ENCODE measurements at regions not wholly inside any gene's neighbourhood (a gene's known extent, or its start where the extent isn't known, plus 50 kb on each side); places are given as distances from the start of the nearest gene placed in this dataset.
"Not testable (repeated sequence)": the region's sequence is repeated elsewhere in the genome, so short reads cannot be mapped to it uniquely, and the experiment has no call there.

DNA sequence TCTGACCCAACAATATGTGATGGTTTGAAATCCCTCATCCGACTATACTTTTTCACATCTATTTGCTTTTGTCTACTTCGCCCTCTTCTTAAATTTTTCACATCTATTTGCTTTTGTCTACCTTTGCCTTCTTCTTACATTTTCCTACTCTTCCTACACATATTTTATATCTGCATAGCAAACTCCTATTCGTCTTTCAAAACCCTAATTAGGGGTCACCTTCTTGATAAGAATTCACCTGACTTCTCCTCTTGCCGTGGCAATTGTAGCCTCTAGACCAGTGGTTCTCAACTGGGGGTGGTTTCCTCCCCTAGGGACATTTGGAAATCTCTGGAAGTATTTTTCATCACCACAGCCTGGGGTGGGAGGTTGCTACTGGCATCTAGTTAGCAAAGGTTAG lies 607.4 kb downstream of the NTRK3 start:
- H3K27ac ChIP-seq = no peak overlapping the region
- no peak for TF ChIP-seq ZFX (IDR thresholded peaks at IDR 0.05; ENCODE audit: borderline replicate concordance)
- no peak for TF ChIP-seq CTCF (IDR thresholded peaks at IDR 0.05)

- H3K27ac ChIP-seq = no peak overlapping the region
These were observed 608.3 kb downstream of the NTRK3 start for GRCh38 chr15:87648278-87648677.

DNA sequence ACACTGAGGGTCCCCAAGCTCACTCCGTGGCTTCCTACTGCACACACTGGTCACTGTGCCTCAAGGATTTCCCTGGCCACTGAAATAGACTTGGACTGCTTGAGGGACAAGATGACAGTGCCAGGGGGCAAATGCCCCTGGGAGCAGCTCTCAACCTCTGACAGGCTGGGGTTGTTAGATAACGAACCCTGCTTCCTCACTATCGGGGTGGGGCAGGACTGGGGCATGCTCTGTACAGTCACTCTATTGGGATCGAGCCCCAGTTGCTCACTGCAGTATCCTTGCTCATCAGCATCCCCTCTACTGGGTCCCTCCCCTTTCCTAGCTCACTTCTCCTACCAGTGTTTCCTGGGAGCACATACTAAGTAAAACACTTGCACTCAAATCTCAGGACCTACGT lies 610.8 kb downstream of the NTRK3 start:
- TF ChIP-seq CTCF (IDR thresholded peaks at IDR 0.05) = no peak
- no peak for TF ChIP-seq ZFX (IDR thresholded peaks at IDR 0.05; ENCODE audit: borderline replicate concordance)
- H3K27ac ChIP-seq = no peak overlapping the region

More at GRCh38 chr15:87648278-87648677, 608.3 kb downstream of the NTRK3 start:
- TF ChIP-seq ZFX (IDR thresholded peaks at IDR 0.05; ENCODE audit: borderline replicate concordance) (no peak), CTCF (IDR thresholded peaks at IDR 0.05) (no peak)

- not testable (repeated sequence) for H3K27ac ChIP-seq
These were observed 613.5 kb downstream of the NTRK3 start for GRCh38 chr15:87642997-87643396.

- TF ChIP-seq ZFX (IDR thresholded peaks at IDR 0.05; ENCODE audit: borderline replicate concordance) = no peak
- TF ChIP-seq CTCF (IDR thresholded peaks at IDR 0.05) = no peak
These were observed 617.1 kb downstream of the NTRK3 start for GRCh38 chr15:87639305-87640011.

GRCh38 chr15:87638554-87639083 lies 617.9 kb downstream of the NTRK3 start:
- TF ChIP-seq ZFX (IDR thresholded peaks at IDR 0.05; ENCODE audit: borderline replicate concordance) (no peak), CTCF (IDR thresholded peaks at IDR 0.05) (no peak)
- no peak overlapping the region for H3K27ac ChIP-seq

More at GRCh38 chr15:87639305-87640011, 617.1 kb downstream of the NTRK3 start:
- no peak overlapping the region for H3K27ac ChIP-seq

DNA sequence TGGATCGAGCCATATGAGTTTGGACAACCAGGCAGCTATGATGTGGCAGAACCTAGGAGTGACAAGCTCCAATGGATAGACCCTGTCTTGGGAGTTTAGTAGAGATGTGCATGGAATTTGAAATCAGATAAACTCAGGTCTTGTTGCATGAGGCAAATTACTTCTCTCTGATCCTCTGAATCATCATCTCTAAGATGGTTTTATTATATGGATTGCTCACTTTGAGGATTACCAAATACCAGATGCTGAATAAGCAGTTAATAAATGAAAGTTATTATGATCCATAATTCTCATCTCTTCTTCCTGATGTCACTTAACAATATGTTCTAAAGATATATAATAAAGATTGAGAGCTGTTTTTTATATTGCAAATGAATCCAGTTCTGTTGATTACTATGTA lies 622.2 kb downstream of the NTRK3 start:
- TF ChIP-seq CTCF (IDR thresholded peaks at IDR 0.05) (no peak), ZFX (IDR thresholded peaks at IDR 0.05; ENCODE audit: borderline replicate concordance) (no peak)
- no peak overlapping the region for H3K27ac ChIP-seq

Data from 22Rv1 (cell line).